ENCODE measurements at regions not wholly inside any gene's neighbourhood (a gene's known extent, or its start where the extent isn't known, plus 50 kb on each side); places are given as distances from the start of the nearest gene placed in this dataset.
"Not testable (repeated sequence)": the region's sequence is repeated elsewhere in the genome, so short reads cannot be mapped to it uniquely, and the experiment has no call there.

DNA sequence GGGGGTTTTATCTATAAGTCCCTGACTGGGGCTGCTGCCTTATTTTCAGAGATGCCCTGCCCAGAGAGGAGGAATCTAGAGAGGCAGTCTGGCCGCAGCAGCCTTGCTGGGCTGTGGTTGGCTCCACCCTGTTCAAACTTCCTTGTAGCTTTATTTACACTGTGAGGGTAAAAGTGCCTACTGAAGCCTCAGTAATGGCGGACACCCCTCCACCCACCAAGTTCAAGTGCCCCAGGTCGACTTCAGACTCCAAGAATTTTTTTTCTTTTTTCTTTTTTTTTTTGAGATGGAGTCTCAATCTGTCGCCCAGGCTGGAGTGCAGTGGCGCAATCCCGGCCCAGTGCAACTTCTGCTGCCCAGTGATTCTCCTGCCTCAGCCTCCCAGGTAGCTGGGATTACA lies 137.3 kb upstream of the MTPN start:
- DNase-seq = not testable (repeated sequence)

DNA sequence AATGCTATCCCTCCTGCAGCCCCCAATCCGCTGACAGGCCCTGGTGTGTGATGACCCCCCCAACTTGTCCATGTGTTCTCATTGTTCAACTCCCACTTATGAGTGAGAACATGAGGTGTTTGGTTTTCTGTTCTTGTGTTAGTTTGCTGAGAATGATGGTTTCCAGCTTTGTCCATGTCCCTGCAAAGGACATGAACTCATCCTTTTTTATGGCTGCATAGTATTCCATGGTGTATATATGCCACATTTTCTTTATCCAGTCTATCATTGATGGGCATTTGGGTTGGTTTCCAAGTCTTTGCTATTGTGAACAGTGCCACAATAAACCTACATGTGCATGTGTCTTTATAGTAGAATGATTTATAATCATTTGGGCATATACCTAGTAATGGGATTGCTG lies 131.9 kb upstream of the MTPN start:
- DNase-seq = not testable (repeated sequence)

DNA sequence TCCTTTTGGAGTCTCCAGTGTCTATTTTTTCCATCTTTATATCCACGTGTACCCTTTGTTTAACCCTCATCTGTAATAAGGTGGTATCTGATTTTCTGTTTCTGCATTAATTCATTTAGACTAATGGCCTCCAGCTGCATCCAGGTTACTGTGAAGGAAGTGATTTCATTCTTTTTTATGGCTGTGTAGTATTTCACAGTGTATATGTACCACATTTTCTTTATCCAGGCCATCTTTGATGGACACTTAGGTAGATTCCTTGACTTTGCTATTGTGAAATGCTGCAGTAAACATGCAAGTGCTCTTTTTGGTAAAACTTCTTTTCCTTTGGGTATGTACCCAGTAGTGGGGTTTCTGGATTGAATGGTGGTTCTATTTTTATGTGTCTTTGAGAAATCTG lies 128.0 kb upstream of the MTPN start:
- DNase-seq = no peak

DNA sequence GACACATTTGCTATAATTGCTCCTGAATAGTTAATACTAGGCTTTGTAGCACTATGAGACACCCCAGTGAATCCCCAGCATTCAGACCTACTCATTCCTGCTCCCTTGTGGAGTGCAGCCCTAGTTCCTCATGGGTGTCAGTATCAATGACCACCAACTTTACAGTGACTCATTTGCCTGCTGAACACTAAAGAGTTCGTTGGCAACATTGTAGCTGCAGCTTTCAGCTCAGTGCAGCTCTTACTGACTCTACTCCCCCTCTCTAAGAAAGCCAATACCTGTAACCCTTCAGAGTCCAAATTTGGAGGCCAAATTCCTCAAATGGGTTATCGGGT lies 127.1 kb upstream of the MTPN start:
- no peak for DNase-seq

DNA sequence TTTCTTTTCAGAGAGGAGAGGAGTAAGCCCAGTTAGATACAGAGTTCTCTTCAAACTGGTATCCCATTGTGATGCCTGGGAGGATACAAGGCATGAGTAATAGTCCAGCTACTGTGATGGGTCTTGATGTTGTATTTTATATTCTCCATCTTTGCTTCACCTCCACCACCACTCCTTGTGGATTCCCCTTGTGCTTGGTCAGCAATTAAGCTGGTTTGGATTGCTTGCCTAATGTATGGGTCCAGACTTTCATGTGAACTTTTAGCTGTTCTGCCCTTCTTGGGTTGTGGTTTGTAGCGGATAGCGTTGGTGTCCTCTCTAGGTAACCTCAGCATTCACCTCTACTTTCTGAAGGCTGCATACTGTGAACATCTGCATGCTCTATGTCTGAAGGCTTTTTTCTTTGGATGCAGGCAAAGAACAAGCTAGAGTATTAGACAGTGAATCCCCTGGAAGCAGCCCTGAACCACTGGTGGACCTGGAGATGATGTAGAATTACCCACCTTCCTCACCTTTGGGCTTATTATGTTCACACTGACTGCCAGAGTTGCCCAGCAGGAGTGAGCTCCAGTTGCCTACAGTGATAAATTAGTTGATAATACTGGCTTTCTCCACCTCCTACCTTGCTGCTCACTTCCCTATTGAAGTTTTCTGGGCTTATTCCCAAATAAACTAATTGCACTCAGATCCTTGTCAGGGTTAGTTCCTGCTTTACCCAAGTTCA lies 126.5 kb upstream of the MTPN start:
- DNase-seq = no peak

DNA sequence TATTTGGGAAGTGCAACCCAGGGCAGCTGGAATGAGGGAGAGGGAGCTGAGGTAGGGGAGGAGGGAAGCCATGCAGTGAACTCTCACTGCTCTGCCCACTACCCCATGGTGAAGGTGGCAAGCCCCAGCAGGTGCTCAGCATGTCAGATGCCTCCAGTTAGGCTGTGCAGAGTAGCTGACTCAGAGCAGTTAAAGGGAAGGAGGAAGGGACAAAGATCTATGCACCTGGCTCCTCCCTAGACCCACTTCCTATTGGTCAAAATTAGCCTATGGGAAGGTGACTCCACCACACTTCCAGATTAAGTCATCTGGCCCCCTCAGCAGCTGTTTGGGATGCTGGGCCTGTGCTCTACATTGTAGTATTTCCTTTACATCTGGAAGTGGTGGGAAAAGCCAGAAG lies 125.7 kb upstream of the MTPN start:
- no peak for DNase-seq

DNA sequence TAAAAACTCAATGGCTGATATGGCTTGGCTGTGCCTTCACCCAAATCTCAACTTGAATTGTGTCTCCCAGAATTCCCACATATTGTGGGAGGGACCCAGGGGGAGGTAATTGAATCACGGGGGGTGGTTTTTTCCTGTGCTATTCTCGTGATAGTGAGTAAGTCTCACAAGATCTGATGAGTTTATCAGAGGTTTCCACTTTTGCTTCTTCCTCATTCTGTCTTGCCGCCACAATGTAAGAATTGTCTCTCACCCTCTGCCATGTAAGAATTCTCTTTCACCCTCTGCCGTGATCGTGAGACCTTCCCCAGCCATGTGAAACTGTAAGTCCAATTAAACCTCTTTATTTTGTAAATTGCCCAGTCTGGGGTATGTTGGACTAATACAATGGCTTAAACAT lies 115.6 kb upstream of the MTPN start:
- DNase-seq = not testable (repeated sequence)

DNA sequence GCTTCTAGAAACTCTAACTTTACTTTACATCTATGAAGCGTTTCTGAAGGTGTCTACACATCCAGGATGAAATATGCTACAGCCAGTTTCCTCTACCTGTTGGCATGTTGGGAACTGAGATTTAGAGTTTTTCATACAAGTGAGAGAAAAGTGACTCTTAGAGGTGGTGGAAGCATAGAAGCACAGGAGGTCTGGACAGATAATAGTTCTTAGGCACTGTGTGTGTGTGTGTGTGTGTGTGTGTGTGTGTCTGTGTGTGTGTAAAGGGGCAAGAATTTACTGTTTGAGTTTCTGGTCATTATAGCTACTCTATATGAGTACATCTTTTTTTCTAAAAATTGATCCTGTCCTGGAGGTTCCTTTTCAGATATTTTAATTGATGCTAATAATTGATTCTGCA lies 110.7 kb upstream of the MTPN start:
- no peak for DNase-seq

DNA sequence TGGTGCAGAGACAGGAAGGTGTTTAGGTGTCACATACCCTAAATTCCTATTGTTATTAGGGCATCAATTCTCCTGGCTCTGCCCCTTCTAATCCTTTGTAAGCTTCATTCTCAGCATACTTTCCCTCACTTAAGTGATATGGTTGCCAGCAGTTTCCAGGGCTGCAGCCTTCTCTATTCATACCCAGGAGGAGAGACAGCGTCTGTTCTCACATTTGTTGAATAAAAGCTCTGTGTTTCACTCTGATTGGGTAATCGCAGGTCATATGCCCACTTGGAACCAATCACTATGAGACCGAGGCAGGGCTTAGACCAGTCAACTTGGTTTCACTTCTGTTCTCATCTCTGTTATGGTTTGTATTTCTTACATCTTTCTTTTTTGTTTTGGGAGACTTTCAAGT lies 109.6 kb upstream of the MTPN start:
- peak; percentile 71 for DNase-seq

DNA sequence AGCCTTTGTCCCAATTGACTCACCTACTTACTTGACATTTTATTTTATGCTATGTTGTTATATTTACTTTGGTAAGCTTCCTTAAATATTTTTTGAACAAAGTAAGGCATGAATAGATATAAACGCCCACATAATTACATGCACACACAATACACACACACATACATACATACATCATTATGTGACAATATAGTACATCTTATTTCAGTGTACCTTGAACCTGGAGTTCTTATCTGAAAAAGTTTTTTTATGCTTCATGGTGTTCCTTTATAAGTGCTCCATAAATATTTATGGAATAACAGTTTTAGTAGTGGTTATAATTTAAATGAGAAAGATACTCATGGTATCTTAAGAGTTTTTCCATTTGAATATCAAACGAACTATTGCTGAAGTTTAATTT lies 102.8 kb upstream of the MTPN start:
- no peak for DNase-seq

DNA sequence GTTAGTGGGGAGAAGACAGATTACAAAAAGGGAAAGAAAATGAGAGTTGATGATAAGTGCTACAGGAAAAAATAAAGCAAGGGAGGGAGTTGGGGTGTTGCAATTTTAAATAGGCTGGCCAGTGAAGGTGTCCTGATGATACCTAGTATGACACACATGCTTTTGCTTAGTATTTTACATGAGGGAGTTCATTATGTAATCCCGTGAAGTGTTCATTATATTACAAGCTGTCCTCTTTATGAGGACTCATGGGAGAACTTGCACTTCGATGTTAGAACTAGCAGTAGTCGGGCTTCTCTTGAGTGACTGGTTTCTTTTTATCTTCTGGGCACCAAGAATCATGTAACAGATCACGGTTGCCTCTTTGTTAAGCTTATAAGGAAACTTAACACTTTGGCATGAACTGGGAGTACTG lies 102.3 kb upstream of the MTPN start:
- no peak for DNase-seq

DNA sequence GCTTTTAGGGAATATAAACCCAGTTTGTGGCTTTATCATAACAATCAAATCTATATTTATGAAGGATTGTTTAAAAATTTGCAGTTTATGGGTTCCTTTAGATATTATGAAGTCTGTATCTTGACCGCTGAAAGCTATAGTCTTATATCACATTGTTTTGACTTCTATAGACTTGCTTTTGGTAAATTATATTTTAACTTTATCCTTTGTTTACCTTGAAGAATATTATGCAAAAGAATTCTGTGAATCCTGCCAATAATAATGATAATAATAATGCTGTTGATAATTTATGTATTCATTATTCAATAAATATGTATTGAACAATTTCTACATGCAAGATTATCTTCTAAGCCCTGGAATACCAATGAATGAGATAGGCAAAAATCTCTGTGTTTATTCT lies 101.9 kb upstream of the MTPN start:
- DNase-seq = no peak

DNA sequence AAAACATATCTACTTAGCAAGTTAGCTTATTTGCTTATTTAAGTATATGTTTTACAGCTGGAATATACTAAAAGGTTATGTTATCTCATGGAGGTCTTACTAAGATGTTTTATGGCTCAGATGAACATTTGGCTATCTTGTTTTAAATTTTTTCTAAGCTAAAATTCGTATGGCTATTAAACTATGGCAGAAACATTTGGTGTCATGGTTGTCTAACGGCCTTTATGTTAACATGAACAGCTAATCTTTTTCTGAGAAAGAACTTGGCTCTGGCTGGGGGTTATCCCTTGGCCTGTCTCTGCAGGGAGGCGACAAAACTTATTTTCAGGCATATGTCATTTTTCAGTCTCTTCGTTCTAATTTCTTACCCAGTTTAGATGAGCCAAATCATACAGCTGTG lies 101.5 kb upstream of the MTPN start:
- no peak for DNase-seq

DNA sequence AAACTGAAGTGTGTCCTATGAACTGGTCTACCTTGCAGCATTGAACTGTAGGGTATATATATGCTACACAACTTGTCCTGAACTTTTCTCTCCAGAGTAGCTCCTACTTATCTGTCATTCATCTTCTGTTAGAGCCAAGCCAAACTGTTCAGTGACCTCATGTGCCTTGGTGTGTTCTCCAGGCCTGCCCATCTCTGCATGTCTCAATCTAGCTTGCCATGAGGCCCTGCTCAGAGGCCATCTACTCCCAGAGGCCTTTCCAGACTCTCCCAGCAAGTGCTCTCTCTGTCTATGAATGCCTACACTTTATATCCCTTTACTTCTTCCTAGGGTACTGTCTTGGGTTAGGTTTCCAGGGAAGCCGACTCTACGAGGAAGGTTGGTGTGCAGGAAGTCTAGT lies 99.8 kb upstream of the MTPN start:
- DNase-seq = no peak

DNA sequence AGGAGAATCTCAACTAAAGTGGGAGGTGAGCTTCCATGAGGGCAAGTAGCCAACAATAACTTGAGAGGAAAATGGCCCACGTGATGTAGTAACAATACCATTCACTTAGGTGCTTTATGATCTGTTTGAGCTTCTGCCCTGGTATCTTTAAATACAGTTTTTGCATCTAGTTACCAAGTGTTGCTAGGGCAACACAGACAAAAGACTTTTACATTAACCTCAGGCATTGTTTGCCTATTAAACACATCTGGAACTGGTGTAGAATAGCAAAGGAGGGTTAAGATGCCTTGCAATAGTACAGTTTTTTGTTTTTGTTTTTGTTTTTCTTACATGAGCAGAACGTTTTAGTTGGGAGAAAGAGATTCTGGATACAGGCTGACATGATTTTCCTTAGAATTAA lies 97.7 kb upstream of the MTPN start:
- DNase-seq = no peak

DNA sequence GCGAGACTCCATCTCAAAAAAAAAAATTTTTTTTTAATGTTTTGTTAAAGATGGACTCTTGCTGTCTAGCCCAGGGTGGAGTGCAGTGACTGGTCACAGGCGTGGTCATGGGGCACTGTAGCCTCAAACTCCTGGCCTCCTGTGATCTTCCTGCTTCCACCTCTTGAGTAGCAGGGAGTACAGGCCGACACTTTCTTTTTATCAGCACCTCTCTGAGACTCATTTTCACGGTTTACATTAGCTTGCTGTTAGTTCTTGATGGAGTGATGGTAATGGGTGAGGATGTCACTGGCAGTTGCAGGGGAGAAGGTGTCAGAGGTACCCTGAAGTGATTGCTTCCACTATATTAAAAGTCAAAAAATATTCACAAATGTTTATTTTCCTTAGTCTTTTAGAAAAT lies 95.3 kb upstream of the MTPN start:
- no peak for DNase-seq

DNA sequence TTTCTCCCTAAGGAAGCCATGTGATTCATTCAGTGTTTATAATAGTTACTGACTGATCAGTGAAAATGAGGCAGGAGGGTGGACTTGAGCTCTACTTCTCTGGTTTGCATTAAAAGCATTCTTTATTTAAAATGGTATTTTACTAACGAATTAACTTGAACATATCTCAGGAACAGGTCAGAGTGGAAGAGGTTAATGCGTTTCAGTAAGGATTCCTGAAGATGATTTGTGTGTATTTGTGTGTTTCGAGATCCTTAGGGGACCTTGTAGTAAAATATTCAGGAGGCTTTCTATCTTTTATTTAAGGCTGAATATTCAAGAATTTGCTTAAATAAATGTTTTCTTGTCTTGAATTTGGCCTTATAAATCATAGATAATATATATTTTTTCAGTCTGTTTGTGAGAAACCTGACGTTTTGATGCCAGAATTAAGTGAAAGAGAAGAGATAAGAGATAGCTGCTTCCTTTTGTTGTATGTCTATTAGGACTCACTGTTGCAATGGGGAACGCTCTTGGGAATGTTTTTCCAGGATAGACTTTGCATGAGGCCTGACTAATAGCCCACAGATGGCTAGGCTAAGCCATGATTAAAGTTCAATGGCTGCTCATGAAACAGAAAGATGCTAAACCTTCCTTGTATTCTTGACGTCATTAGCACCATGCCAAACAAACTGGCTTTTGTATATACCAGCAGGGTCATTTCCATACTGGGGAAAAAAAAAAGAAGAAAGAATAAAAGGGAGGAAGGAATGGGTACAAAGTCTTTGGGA lies 93.8 kb upstream of the MTPN start:
- DNase-seq = peak; percentile 5

DNA sequence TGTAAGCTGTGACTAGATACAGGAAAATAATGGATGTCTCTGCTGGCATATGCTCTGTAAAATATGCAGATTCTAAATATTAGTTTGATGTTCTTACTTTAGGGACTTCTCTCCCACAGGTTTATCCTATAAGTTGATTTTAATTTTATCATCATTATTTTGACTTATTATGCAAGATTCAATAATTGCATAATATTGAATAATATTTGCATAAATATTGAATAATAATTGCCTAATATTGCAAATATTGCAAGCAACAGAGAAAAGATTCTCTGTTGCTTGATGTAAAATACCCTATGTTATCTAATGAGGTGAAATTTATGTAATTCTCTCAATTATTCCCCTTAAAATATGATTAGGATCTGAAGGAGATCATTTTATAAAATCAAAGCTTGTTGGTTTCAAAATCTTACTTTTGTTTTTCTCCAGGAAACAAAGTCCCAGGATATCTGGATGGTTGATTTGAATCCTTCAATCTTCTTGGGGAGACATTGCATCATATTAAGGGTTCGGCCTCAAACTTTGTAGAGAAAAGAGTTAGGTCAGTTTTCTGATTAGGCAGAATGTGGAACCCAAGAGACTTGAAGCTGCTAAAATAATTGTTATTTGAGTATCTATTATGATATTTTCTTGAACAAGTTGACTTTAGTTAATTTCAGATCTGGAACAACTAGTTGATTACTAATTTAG lies 92.8 kb upstream of the MTPN start:
- no peak for DNase-seq

DNA sequence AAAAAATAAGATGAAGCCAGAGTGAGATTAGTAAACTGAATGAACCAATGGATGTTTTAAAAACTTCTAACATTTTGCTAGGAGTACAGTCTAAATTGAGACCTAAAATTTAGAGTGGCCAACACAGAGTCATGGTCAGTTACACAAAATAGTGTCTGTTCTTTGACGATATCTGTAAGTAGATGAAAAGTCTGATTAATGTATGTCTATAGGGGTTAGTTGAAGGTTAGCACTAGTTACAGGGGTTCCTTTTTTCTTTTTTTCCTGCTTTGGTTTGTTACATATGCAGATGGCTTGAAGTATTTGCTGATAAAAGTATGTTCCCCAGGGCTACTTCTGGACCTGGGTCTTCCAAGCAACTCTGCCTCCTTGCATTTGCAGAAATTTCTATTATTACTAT lies 90.1 kb upstream of the MTPN start:
- DNase-seq = no peak

DNA sequence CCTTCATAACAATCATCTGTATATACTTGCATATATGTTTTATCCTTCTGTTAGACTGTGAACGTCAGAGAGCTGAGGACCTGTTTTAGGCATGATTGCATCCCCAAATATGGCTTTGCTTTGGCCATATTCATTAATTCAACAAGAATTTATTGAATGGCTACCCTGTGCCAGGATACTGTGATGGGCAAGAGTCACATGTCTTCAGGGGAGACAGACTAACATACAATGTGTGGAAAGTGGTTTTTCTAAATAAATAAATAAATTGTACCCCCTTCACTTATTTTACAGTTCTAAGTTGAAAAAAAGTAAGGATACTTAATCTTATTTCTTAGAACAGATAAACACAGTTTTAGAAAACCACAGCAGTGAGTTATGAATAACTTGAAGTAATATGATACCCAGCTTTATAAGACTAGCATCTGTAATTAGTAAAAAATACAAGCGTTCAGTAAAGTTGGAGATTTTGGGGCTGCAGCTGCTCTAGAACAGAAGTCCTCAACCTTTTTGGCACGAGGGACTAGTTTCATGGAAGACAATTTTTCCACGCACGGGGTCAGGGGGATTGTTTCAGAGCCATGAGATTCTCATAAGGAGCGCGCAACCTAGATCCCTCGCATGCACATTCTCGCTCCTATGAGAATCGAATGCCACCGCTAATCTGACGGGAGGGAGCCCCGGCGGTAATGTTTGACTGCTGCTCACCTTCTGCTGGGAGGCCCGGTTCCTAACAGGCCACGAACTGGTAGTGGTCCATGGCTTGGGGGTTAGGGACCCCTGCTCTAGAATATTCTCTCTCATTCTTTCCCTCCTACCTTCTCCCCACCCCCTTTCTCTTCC lies 89.4 kb upstream of the MTPN start:
- DNase-seq = no peak

DNA sequence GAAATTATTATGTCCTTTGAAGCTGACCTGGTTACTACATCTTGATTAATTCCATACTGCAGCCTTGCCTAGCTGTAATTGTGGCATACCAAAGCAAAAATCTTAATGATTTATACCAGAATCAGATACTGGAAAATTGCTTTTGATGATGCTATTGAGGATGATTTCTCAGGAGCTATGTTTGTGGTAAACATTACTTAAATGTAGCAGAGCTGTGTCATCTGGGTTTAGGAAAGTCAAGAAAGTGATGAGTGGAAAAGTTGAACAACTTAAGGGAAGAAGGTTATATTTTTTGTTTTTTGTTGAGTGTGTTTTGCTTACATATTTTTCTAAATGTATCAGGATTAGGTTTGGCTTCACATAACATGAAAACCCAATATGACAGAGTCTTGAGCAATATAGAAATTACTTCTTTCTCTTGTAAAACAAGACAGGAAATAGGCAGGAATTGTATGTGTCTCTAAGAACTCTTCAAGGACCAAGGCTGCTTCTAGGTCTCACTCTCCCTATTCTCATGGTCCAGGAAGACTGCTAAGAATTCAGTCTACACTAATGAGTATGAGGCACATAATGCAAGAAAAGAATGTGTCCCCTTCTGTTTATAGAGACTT lies 87.6 kb upstream of the MTPN start:
- DNase-seq = no peak

DNA sequence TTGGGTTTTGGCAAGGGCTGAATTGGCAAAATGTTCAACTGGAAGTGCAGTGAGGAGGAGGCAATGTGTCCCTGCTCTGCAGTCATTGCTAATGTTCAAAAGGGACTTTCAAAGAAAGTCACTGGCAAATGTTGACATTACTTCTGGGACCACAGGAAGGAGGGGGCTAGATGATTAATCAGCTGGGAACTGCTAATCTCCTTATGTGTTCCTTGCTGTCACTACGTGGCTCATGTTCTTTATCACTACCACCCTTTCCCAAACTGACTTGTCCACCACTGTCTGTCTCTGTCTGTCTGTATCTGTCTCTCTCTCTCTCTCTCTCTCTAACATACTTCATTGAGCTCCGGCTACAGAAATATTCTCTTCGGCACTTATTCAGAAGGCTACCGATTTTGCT lies 86.9 kb upstream of the MTPN start:
- DNase-seq = peak; percentile 12

DNA sequence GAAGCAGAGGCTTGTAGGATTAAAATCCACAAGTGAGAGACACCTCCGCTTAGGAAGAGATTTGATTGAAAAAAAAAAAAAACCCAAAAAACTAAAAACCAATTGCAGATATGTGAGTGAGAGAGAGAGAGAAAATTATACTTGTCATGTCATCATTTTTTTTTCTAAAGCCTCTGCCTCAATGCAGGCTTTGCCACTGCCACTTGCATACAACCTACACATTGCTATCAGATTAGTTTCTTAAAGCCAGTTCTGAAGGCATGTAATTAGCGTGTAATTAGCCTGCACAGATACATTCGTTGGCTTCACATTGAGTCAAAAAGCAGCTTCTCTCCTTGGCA lies 86.1 kb upstream of the MTPN start:
- no peak for DNase-seq
